Activated naive CD8-positive, alpha-beta T cell treated with anti-CD3 and anti-CD28 coated beads for 36 hours (primary cell): ENCODE measurements at regions not wholly inside any gene's neighbourhood (a gene's known extent, or its start where the extent isn't known, plus 50 kb on each side); places are given as distances from the start of the nearest gene placed in this dataset.

Source experiments
- DNase-seq: peaks from one replicate; pipeline ENCODE4 v3.0.0; 2021
- H3K27ac Mint-ChIP-seq: one replicate; pipeline ENCODE4 v1.8.0; 2022; ENCODE audit warnings: mild to moderate bottlenecking, moderate library complexity, mixed read lengths
- H3K27me3 Mint-ChIP-seq: one replicate; pipeline ENCODE4 v1.8.0; 2022; ENCODE audit warnings: mild to moderate bottlenecking, mixed read lengths
- H3K36me3 Mint-ChIP-seq: one replicate; pipeline ENCODE4 v1.8.0; 2021; ENCODE audit warnings: mild to moderate bottlenecking, mixed read lengths
- H3K4me1 Mint-ChIP-seq: one replicate; pipeline ENCODE4 v1.8.0; 2021; ENCODE audit warnings: mixed read lengths
- H3K4me3 Mint-ChIP-seq: one replicate; pipeline ENCODE4 v1.8.0; 2022; ENCODE audit warnings: mild to moderate bottlenecking, moderate library complexity, mixed read lengths
- H3K9me3 Mint-ChIP-seq: one replicate; pipeline ENCODE4 v1.8.0; 2022; ENCODE audit warnings: mixed read lengths

DNA sequence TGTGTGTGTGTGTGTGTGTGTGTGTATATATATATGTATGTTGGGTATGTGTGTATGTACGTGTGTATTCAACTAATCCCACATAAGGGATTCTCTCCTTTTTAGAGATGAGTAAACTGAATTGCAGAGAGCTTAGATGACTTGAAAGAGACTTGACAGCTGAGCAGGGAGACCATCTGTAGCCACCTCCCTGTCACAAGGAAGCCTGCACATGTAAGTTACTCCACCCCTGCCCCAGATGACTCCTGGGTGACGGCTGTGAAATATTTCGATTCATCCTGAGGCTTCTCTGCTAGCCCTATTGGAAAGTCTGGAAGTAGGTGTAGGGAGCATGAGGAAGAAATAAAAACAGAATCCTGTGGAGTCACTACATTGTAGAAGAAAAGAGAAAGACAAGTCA lies 480.4 kb downstream of the FOXO1 start:
- DNase-seq: no peak
- no peaks in the 10 kb centered on the region for H3K27me3 Mint-ChIP-seq
- H3K4me1 Mint-ChIP-seq: peaks cover 76% of the 10 kb centered on the region
- H3K4me3 Mint-ChIP-seq: no peak overlapping the region
- H3K36me3 Mint-ChIP-seq: peaks cover 17% of the 10 kb centered on the region
- no peaks in the 10 kb centered on the region for H3K9me3 Mint-ChIP-seq
- H3K27ac Mint-ChIP-seq: peak overlapping the region; percentile 50

DNA sequence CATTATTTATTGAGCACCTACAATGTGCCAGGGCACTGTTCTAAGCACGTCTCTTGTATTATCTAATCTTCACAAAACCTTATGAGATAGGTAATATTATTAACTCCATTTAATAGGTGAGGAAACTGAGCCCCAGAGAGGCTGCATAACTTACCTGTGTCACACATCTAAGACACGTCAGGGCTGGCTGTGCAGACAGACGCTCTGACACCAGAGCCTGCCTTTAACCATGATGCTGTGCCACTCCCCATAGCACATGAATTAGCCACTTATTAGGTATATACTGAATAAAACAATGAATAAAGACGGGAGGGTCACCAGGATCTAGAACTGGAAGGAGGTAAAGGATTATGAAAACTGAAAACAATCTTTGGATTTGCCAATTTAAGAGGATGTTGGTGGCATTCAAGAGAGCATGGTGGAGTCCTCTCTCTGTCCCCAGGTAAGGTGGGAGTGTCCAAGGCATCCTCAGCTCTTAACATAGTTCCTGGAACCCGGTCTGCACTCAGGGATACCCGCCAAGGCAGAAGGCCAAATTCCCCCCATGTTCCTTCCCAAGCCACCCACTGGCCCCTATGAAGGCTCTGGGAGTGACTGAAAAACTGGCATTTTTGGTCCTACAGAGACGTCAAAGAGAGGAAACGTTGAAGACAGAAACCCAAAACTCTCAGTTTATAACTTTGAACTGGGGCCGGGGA lies 479.7 kb downstream of the FOXO1 start:
- Mint-ChIP-seq H3K27me3 (no peaks in the 10 kb centered on the region), H3K27ac (peak overlapping the region; percentile 95), H3K9me3 (no peaks in the 10 kb centered on the region), H3K4me3 (peak overlapping the region; percentile 42), H3K4me1 (peaks cover 80% of the 10 kb centered on the region), H3K36me3 (peaks cover 17% of the 10 kb centered on the region)
- DNase-seq: no peak

GRCh38 chr13:40187324-40187795 lies 479.1 kb downstream of the FOXO1 start:
- Mint-ChIP-seq H3K4me1 (peaks cover 86% of the 10 kb centered on the region), H3K27me3 (no peaks in the 10 kb centered on the region), H3K27ac (peak overlapping the region; percentile 95), H3K4me3 (peak overlapping the region; percentile 78), H3K36me3 (peaks cover 17% of the 10 kb centered on the region), H3K9me3 (no peaks in the 10 kb centered on the region)
- peak; percentile 54 for DNase-seq

GRCh38 chr13:40187841-40188591 lies 478.4 kb downstream of the FOXO1 start:
- no peaks in the 10 kb centered on the region for H3K9me3 Mint-ChIP-seq
- DNase-seq: peak; percentile 28
- no peaks in the 10 kb centered on the region for H3K27me3 Mint-ChIP-seq
- H3K27ac Mint-ChIP-seq: peak overlapping the region; percentile 95
- peaks cover 17% of the 10 kb centered on the region for H3K36me3 Mint-ChIP-seq
- H3K4me1 Mint-ChIP-seq: peaks cover 81% of the 10 kb centered on the region
- peak overlapping the region; percentile 78 for H3K4me3 Mint-ChIP-seq

DNA sequence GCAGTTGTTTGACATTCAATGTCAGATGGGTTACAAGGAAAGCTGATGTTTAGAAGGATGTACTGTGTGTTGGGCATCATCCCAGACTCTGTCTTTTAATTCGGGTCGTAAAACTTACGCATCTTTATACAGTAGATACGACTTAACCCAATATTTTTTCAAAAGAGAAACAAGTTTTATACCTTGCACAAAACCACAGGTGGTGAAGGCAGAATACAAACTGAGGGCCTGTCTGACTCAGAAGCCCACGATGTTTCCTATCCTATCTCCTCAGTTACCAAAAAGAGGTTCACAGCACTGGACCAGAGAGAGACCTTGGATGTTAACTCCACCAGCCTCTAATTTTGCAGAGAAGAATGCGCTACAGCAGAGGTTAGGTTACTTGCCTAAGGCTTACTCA lies 477.0 kb downstream of the FOXO1 start:
- Mint-ChIP-seq H3K27me3 (no peaks in the 10 kb centered on the region), H3K36me3 (peaks cover 8% of the 10 kb centered on the region), H3K9me3 (no peaks in the 10 kb centered on the region), H3K4me3 (peak overlapping the region; percentile 45), H3K4me1 (peaks cover 78% of the 10 kb centered on the region), H3K27ac (peak overlapping the region; percentile 95)
- peak; percentile 36 for DNase-seq

DNA sequence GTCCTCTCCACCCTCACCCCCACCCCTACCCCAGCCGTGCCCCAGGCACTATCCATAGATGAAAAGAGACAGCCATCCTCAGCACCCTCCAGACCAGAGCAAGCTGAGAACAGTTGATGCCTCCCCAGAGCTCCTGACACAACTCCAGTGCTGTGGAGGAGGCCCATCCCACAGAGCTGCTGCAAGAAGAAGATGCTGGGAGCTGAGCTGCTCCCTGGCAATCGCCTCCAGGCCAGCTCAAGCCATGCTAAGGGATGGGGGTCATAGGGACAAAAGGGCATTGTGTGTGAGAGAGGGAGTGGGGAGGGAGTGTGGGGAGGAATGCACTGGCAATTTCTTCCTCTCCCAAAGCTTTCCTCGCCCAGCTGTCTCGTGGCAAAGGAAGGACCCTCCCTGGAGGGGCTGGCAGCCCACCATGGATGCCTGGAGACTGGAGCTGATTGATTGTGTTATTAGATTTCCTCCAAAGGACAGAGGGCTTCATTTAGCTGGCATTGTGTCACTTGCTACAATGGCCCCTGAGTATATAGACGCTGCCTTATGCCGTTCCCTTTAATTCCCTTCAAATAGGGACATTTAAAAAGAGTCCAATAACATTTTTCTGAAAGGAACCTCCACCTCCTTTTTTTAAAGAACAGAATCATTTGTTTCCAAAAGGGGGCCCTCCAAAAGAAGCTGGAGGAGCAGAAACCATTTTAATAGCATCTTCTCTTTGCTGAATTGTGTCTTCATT lies 476.4 kb downstream of the FOXO1 start:
- Mint-ChIP-seq H3K27me3 (no peaks in the 10 kb centered on the region), H3K4me1 (peaks cover 77% of the 10 kb centered on the region), H3K4me3 (peak overlapping the region; percentile 45), H3K9me3 (no peaks in the 10 kb centered on the region), H3K36me3 (peaks cover 7% of the 10 kb centered on the region), H3K27ac (peak overlapping the region; percentile 95)
- DNase-seq: no peak

- H3K4me3 Mint-ChIP-seq: peak overlapping the region; percentile 24
These were observed 475.8 kb downstream of the FOXO1 start for GRCh38 chr13:40190641-40191100.

DNA sequence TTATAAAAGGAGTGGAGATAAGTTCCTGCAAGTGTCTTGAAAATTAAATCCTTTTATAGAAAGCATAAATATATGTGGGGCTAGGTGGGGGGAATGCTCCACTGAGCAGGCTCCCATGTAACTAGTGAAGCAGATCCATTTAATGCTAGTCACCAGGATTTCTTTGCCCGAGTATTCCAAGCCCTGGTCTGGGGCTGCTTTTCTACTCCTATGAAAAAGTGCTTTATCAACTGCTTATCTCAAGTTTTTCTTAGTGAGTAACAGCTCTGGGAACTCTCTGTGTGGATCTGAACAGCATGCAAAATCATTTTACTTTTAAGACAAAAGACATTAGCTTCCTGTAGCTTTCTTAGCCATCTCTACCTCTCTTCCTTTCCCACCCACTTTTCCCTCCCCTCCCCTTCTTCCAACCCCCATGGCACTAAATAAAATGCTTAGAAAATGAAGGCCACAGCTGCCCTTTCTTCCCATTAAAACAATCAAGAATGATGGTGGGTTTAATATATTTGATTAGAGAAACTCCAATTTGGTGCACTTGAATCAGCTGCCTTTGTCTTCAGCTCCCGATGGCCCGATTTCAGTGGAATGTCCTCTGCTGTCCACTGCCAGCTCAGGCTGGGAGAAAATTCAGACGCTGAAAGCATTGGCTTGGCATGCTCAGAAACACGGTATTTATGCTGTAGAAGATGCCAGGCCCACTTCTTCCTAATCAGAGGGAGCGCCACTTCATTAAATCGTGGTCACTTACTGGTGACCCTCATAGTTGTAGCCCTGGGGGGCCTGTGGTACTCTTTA lies 475.1 kb downstream of the FOXO1 start:
- Mint-ChIP-seq H3K27me3 (no peaks in the 10 kb centered on the region), H3K4me1 (peaks cover 66% of the 10 kb centered on the region), H3K4me3 (no peak overlapping the region), H3K9me3 (no peaks in the 10 kb centered on the region), H3K27ac (peak overlapping the region; percentile 95), H3K36me3 (no peaks in the 10 kb centered on the region)
- no peak for DNase-seq

More at GRCh38 chr13:40190641-40191100, 475.8 kb downstream of the FOXO1 start:
- Mint-ChIP-seq H3K4me1 (peaks cover 71% of the 10 kb centered on the region), H3K9me3 (no peaks in the 10 kb centered on the region), H3K27ac (peak overlapping the region; percentile 95), H3K27me3 (no peaks in the 10 kb centered on the region), H3K36me3 (peaks cover 2% of the 10 kb centered on the region)
- DNase-seq: peak; percentile 42

- H3K4me1 Mint-ChIP-seq: peaks cover 56% of the 10 kb centered on the region
- no peak overlapping the region for H3K4me3 Mint-ChIP-seq
- no peaks in the 10 kb centered on the region for H3K27me3 Mint-ChIP-seq
- no peak overlapping the region for H3K27ac Mint-ChIP-seq
- no peak for DNase-seq
- no peaks in the 10 kb centered on the region for H3K36me3 Mint-ChIP-seq
- H3K9me3 Mint-ChIP-seq: no peaks in the 10 kb centered on the region
These were observed 474.0 kb downstream of the FOXO1 start for GRCh38 chr13:40192452-40192851.

- Mint-ChIP-seq H3K36me3 (no peaks in the 10 kb centered on the region), H3K27ac (no peak overlapping the region), H3K4me1 (peaks cover 52% of the 10 kb centered on the region), H3K27me3 (no peaks in the 10 kb centered on the region), H3K4me3 (no peak overlapping the region), H3K9me3 (no peaks in the 10 kb centered on the region)
- DNase-seq: no peak
These were observed 473.6 kb downstream of the FOXO1 start for GRCh38 chr13:40192858-40193257.

- Mint-ChIP-seq H3K4me3 (no peak overlapping the region), H3K27me3 (no peaks in the 10 kb centered on the region), H3K27ac (no peak overlapping the region), H3K9me3 (no peaks in the 10 kb centered on the region), H3K4me1 (peaks cover 49% of the 10 kb centered on the region), H3K36me3 (peaks cover 2% of the 10 kb centered on the region)
- DNase-seq: no peak
These were observed 472.9 kb downstream of the FOXO1 start for GRCh38 chr13:40193286-40194223.

- H3K9me3 Mint-ChIP-seq: no peaks in the 10 kb centered on the region
- peaks cover 41% of the 10 kb centered on the region for H3K4me1 Mint-ChIP-seq
- no peak overlapping the region for H3K27ac Mint-ChIP-seq
These were observed 472.1 kb downstream of the FOXO1 start for GRCh38 chr13:40194224-40194806.

GRCh38 chr13:40197049-40197448 lies 469.4 kb downstream of the FOXO1 start:
- Mint-ChIP-seq H3K9me3 (no peaks in the 10 kb centered on the region), H3K36me3 (peaks cover 4% of the 10 kb centered on the region), H3K27me3 (no peaks in the 10 kb centered on the region), H3K4me3 (no peak overlapping the region), H3K27ac (no peak overlapping the region), H3K4me1 (peaks cover 20% of the 10 kb centered on the region)
- no peak for DNase-seq

More at GRCh38 chr13:40194224-40194806, 472.1 kb downstream of the FOXO1 start:
- H3K4me3 Mint-ChIP-seq: no peak overlapping the region
- H3K27me3 Mint-ChIP-seq: no peaks in the 10 kb centered on the region
- peaks cover 4% of the 10 kb centered on the region for H3K36me3 Mint-ChIP-seq
- no peak for DNase-seq
